MM.1S (cell line): ENCODE measurements at regions not wholly inside any gene's neighbourhood (a gene's known extent, or its start where the extent isn't known, plus 50 kb on each side); places are given as distances from the start of the nearest gene placed in this dataset.

Experiments used
- CTCF ChIP-seq: fragments of 300-600 bp; sonication (generic); IDR thresholded peaks from 2 replicates; pipeline ENCODE4 v1.5.1; 2016; ENCODE audit warnings: antibody characterized with exemption, low read length, mixed read lengths
- EZH2 ChIP-seq: fragments of 300-600 bp; sonication (generic); optimal IDR thresholded peaks from 2 replicates; pipeline ENCODE3; 2017; ENCODE audit warnings: low read depth, mild to moderate bottlenecking, antibody characterized with exemption, low read length, mixed read lengths
- EZH2phosphoT487 ChIP-seq: fragments of 300-600 bp; sonication (generic); IDR thresholded peaks from 2 replicates; pipeline ENCODE4 v1.6.1; 2018; ENCODE audit warnings: antibody characterized with exemption, low read length

- TF ChIP-seq EZH2 (no peak), CTCF (no peak), EZH2phosphoT487 (no peak)
Measured at GRCh38 chr13:105907319-105908019, 628.0 kb downstream of the EFNB2 start.
